Inferior parietal cortex (tissue), 1 donor: ENCODE measurements at regions not wholly inside any gene's neighbourhood (a gene's known extent, or its start where the extent isn't known, plus 50 kb on each side); places are given as distances from the start of the nearest gene placed in this dataset.

Experiments
- DNase-seq: peaks from one replicate; pipeline ENCODE4 v3.0.0-alpha.2; 2016; ENCODE audit errors: extremely low spot score

DNA sequence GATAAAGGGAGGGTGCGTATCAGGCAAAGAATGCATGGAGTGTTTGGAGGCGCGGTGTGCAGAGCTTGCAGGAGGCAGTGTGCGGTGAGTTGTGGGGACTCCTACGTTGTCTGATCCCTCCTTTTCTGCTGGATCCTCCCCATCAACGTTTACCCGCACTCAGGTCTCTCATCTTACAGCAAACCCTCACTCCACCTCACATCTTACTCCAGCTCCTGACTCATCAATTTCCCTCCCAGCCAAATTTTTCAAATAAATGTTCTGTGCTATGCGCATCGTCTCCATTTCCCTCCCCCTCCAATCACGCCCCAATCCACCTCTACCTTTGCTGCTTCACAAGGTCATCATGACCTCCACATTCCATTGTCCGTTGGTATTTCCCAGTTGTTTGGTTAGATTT lies 138.9 kb upstream of the KLF4 start:
- DNase-seq = no peak

GRCh38 chr9:107627781-107628180 lies 138.2 kb upstream of the KLF4 start:
- no peak for DNase-seq

DNA sequence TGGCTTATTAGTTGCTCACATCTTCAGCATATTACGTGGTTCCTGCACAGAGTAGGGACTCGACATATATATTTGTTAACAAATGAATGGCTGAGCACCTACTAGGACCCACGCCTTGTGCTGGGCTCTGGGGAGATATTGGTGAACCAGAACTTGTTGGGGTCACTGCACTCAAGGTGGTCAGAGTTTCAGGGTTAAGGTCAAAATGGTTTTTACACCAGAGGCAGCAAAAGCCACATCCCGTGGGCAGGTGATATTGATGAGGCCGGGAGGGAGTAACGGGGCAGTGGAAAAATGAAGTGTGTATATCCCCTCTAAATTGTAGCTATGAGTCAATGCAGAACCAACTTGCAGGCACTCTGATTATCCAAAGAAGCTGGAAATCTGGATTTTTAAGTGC lies 136.5 kb upstream of the KLF4 start:
- no peak for DNase-seq

- DNase-seq = no peak
These were observed 135.9 kb upstream of the KLF4 start for GRCh38 chr9:107625383-107625984.

GRCh38 chr9:107624234-107624948 lies 134.8 kb upstream of the KLF4 start:
- DNase-seq = no peak

DNA sequence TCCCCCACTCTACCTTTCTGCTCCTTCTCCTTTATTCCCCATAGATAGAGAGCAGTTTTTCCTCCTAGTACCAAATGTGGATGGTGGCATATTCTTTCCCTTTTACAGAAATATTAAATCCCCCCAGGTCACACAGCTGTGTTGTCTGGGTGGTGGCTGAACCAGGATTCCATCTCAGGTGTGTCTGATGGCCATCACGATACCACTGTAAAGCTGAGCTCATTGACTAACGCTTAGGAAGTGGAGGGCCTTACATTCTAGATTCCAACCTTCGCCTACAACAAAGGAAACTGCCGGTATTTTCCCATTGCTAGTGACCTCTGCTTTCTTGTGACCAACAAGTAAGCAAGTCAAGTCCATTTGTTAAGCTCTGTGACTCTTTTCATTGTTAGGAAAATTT lies 131.9 kb upstream of the KLF4 start:
- DNase-seq = no peak

- DNase-seq = no peak
These were observed 131.2 kb upstream of the KLF4 start for GRCh38 chr9:107620801-107621200.

DNA sequence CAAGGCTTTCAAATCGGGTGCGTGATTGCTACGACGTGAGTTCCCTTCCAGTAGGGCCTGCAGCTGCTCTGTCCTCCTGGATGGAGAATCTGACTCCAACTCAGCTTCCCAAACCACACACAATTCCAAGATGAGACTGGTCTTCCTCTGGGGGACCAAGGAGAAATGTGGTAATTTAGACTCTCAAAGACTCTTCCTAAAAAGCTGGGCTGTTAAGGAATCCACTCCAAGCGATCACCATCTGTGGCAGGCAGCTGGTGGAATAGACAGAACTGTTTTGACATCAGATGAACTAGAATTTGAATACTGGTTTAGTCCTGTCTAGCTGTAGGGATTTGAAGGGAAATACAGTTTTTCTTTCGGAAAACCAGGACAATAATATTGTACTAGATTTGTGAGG lies 130.7 kb upstream of the KLF4 start:
- no peak for DNase-seq

- DNase-seq = no peak
These were observed 125.8 kb upstream of the KLF4 start for GRCh38 chr9:107615321-107615720.

GRCh38 chr9:107614765-107615164 lies 125.2 kb upstream of the KLF4 start:
- DNase-seq = no peak

- DNase-seq = no peak
These were observed 123.8 kb upstream of the KLF4 start for GRCh38 chr9:107613321-107613720.

- no peak for DNase-seq
These were observed 122.6 kb upstream of the KLF4 start for GRCh38 chr9:107612136-107612535.

- DNase-seq = no peak
These were observed 120.0 kb upstream of the KLF4 start for GRCh38 chr9:107609547-107609946.

DNA sequence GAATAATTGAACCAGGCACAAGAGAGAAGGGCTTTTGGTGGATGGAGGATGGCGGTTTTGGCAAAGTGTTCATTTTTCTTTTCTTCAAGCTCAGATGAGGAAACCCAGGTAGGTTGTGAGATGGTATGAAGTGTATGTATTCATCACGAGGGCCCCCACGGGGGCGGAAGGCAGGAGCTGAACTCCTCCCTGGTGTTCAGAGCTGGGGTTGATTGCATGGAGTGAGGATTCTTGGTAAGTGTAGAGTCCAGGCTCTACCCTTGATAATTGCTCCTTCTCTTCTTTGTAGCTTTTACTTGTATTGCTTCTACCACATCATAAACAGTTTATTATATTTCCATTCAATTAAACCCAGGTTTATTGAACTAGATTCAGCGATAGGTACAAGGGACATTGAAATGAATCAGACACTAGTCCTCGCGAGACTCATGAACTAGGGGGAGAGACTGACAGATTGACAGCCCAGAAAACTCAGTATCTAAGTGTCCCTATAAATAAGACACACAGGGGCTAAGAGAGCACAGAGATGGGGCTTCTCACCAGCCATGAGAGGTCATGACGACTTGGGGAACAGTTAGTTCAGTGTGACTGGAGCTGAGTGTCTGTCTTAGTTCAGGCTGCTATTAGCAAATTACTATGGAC lies 116.7 kb upstream of the KLF4 start:
- no peak for DNase-seq

- DNase-seq = no peak
These were observed 115.5 kb upstream of the KLF4 start for GRCh38 chr9:107605041-107605440.

GRCh38 chr9:107603281-107603680 lies 113.7 kb upstream of the KLF4 start:
- no peak for DNase-seq

- DNase-seq = no peak
These were observed 110.5 kb upstream of the KLF4 start for GRCh38 chr9:107600060-107600573.

- no peak for DNase-seq
These were observed 108.2 kb upstream of the KLF4 start for GRCh38 chr9:107597743-107598217.

DNA sequence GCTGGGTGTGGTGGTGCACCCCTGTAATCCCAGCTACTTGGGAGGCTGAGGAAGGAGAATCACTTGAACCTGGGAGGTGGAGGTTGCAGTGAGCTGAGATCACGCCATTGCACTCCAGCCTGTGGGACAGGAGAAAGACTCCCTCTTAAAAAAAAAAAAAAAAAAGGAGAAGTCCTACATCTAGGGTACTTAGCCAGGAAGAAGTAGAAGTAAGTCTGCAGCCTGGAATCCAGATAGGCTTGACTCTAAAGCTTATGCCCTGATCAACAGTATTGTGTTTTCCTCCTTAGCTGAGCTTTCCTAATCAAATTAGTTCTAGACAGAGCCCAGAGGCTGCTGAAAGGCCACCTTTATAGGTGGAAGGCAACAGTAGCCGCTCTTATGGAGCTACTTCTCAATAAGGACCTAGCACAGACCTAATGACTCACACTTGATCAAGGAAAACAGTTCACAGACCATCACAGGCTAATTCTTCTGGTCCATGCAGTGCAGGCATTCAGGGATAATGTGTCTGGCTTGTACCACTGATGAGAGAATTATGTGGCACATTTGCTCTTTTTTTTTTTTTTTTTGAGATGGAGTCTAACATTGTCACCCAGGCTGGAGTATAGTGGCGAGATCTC lies 105.5 kb upstream of the KLF4 start:
- DNase-seq = no peak

DNA sequence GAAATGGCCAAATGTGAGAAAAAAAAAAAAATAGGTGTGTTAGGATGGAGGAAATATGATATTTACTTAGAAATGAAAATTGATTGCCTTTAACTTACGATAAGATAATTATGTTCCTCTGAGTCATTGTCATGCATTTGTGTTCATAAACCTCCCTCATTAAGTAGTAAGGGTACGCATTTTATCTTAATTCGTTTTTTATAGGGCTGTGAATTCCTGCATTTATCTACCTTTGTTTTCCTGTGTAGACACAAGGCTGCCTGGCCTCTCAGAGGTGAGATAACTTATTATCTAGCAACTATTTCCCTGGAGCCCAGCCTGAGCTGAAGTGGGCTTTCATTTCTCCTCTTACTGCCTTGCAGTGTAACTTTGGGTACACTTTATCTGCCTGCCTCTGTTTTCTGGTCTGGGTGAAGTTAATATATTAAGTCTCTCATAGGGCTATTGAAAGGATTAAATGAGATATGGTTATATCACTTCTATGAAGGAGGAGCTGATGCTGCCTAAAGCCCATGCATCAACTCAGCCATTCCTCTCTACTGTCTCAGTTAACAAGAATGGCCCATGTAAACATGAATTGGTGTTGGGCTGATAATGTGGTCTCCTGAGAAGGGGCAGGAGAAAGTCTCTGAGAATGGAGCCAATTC lies 103.8 kb upstream of the KLF4 start:
- no peak for DNase-seq

DNA sequence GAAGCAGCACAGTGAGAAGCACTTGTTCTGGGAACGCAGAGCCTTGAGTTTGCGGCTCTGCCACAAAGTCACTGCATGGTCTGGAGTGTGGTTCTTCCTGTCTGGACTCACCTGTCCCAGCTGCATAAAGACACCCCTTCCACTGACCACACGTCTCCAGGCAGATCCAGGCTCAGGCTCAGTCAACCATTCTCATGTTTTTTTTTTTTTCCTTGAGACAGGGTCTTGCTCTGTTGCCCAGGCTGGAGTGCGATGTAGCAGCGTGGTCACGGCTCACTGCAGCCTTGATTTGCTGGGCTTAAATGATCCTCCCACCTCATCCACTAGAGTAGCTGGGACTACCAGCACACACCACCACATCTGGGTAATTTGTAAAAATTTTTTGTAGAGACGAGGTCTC lies 102.9 kb upstream of the KLF4 start:
- DNase-seq = no peak

GRCh38 chr9:107591781-107592180 lies 102.2 kb upstream of the KLF4 start:
- no peak for DNase-seq
